ENCODE measurements at regions not wholly inside any gene's neighbourhood (a gene's known extent, or its start where the extent isn't known, plus 50 kb on each side); places are given as distances from the start of the nearest gene placed in this dataset.

DNA sequence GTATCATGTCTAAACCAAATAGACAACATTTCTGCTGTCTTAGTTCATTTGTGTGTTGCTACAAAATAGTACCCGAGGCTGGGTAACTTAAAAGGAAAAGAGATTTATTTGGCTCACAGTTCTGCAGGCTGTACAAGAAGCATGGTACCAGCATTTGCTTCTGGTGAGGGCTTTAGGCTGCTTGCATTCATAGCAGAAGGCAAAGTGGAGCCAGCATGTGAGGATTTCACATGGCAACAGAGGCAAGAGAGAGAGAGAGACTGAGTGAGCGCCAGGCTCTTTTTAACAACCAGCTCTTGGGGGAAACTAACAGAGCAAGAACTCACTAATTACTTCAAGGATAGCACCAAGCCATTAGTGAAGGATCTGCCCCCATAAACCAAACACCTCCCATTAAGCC is 271.4 kb upstream of the SRRM4 start:
- DNase-seq = no peak
- Histone ChIP-seq H3K27me3 (no peaks in the 10 kb centered on the region), H3K36me3 (no peaks in the 10 kb centered on the region), H3K9me3 (no peaks in the 10 kb centered on the region), H3K4me3 (no peak overlapping the region)

DNA sequence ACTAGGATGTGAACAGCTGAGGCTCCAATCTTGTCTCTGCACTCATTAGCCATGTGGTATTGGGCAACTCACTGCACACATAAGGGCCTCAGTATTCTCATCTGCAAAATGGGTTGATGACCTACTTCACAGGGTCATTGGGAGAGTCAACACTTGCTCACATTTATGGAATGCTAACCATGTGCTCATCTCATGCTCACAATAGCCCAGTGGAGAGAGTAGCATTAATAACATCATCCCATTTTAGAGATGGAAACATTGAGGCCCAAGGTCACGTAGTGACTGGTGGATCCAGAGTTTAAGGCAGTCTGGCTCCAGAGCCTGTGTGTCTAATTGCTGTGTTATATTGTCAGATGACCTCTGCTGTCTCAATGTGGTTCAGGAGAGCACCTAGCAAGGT is 270.2 kb upstream of the SRRM4 start:
- Histone ChIP-seq H3K27me3 (no peaks in the 10 kb centered on the region), H3K4me3 (no peak overlapping the region), H3K36me3 (no peaks in the 10 kb centered on the region), H3K9me3 (no peaks in the 10 kb centered on the region)
- no peak for DNase-seq

DNA sequence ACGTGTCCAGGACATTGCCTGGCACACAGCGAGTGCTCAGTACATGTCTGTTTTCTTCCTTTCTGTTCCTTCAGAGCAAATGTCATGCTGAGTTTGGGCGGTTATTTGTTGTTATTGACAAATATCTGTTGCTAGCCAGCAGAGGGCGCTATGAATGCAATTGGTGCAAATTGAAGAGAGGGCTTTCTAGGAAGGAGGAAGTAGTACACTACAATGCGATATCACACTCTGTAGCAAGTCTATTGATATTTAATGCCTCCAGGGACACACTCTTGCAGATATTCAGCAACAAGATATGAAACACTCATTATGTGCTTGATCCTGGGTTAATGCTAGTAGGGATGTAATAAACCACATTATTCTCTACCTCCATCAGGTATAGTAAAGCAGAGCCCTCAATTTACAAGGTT is 267.3 kb upstream of the SRRM4 start:
- Histone ChIP-seq H3K27me3 (no peaks in the 10 kb centered on the region), H3K36me3 (no peaks in the 10 kb centered on the region), H3K4me3 (no peak overlapping the region), H3K9me3 (no peaks in the 10 kb centered on the region)
- DNase-seq = peak; percentile 7

DNA sequence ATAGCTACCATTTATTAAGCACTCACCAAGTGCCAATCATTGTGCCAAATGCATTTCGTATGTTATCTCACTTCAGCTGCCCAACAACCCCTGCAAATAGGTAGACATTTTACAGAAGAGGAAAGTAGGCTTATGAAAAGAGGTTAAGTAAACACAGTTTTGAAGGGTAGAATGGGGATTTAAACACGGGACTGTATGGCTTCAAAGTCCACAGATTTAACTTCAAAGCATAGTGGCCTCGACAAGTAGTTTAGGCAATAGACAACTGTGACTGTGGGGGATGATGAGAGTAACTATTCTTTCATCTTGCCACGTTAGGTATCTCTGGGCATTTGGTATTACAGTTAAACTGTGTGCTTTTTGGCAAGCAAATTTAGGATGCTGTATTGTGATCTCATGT is 266.8 kb upstream of the SRRM4 start:
- Histone ChIP-seq H3K9me3 (no peaks in the 10 kb centered on the region), H3K27me3 (no peaks in the 10 kb centered on the region), H3K4me3 (no peak overlapping the region), H3K36me3 (no peaks in the 10 kb centered on the region)
- no peak for DNase-seq

DNA sequence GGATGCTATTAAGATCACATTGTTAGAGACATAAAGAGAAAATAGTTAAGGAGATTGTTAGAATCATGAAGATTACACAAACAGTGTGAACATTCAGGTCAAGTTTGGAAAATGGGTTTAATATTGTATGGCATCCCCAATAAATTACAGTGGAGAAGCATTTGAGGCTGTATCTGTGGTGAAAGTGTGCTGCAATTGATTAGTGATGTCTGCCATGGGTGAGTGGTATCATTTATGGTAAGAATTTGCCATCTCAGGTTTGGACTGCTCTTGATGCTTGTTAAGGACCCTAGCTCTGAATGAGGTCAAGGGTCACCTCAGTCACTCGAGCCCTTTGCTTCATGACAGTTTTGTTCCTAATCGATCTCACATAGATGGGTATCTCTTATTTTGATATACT is 265.7 kb upstream of the SRRM4 start:
- DNase-seq = no peak
- Histone ChIP-seq H3K4me3 (no peak overlapping the region), H3K36me3 (no peaks in the 10 kb centered on the region), H3K27me3 (no peaks in the 10 kb centered on the region), H3K9me3 (no peaks in the 10 kb centered on the region)

DNA sequence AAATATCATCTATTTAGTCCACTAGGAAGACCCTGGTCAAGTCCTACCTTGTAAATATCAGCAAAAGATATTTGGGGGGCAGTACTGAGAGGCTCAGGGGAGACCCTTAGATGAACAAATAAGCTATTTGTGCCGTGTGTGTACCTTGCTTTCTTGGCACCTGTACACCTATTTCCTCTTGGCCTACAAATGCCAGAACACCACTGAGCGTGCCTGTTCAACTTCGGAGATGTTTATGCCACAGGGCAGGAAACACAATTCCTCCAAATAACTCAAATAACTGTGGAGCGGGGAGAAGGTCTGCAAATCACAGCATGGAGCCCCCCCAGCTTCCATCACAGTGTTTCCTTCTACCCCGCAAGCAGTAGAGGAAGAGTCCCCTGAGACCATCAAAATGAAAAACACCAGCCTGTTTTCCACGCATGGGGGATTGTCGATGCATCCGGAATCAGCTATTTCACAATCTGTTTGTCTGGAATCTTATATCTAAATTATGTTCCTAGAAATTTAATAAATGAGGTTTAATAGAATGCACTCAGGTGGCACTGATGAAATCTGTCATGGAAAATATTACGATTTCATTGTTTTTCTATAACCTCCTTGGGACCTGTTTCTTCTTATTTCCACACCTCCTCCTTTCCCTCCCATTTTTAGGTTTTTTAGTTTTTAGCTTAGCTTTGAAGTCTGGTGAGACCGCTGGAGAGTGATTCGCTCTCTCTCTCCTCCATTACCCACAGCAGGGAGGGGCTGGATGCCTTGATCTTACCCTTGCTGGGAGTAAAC is 254.0 kb upstream of the SRRM4 start:
- Histone ChIP-seq H3K27me3 (no peaks in the 10 kb centered on the region), H3K4me3 (no peak overlapping the region), H3K9me3 (no peaks in the 10 kb centered on the region), H3K36me3 (no peaks in the 10 kb centered on the region)
- DNase-seq = no peak

DNA sequence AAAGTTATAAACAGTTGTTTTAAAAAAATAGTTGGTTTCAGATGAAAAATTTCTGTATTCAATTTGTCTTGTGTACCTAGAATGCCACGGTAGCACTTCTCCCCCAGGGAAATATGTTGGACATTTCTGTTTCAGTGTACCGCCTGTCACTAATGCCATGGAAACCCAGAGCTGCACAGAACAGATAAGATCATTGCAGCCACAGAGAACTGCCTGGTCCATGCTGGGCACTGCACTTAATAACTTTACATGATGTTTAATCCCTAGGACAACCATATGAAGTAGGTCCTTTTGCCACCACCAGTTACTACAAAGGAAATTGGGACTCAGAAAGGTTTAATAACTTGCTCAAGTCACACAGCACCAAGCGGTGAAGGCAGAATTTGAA is 253.4 kb upstream of the SRRM4 start:
- Histone ChIP-seq H3K36me3 (no peaks in the 10 kb centered on the region), H3K27me3 (no peaks in the 10 kb centered on the region), H3K9me3 (no peaks in the 10 kb centered on the region), H3K4me3 (no peak overlapping the region)
- no peak for DNase-seq

DNA sequence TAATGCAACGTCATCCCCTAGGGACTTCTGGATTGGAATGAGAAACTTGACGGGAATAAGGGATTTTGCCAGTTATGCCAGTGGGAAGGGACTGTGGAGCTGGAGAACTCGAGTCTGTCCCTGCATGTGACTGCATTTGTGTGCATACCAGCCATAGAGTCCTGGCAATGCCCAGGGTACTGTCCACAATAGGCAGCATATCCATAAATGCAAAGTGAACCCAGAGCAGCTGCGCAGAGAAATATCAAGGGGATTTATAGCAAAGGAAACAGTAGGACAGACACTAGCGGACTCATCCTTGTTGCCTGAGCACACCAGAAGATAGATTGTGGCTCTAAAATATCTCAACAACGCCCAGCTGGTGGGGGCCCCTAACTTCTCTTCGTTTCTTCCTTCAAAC is 247.1 kb upstream of the SRRM4 start:
- no peak for DNase-seq
- no peaks in the 10 kb centered on the region for H3K36me3 ChIP-seq
- H3K9me3 ChIP-seq = no peaks in the 10 kb centered on the region

DNA sequence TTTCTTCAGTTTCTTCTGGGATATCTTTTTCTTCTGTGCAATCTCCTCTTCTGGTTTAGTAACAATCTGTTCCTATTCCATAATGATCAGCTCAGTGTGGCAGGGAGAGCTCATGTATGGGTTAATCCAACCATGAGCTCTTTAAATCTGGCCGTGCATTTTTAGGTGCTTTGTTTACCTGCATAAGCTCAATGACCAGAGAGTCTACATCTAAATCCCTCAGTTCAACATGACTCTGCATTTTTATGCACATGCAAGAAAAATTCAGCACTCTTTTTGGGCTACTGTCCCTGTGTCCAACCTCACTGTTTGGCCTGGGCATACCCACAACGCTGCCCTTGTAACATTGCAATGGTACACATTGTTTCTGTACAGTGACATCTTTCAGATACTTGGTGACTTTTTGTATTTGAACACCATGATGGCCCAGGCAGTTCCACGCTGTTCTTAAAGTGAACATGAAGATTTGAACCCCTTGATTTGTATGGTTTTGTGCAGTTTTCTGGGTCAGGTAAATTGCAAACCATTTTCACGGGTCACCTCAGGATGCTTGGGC is 243.3 kb upstream of the SRRM4 start:
- Histone ChIP-seq H3K9me3 (no peaks in the 10 kb centered on the region), H3K4me3 (no peak overlapping the region), H3K27me3 (no peaks in the 10 kb centered on the region), H3K36me3 (no peaks in the 10 kb centered on the region)
- no peak for DNase-seq

More for the DNA sequence above, 247.1 kb upstream of the SRRM4 start:
- H3K4me3 ChIP-seq = no peak overlapping the region
- no peaks in the 10 kb centered on the region for H3K27me3 ChIP-seq

DNA sequence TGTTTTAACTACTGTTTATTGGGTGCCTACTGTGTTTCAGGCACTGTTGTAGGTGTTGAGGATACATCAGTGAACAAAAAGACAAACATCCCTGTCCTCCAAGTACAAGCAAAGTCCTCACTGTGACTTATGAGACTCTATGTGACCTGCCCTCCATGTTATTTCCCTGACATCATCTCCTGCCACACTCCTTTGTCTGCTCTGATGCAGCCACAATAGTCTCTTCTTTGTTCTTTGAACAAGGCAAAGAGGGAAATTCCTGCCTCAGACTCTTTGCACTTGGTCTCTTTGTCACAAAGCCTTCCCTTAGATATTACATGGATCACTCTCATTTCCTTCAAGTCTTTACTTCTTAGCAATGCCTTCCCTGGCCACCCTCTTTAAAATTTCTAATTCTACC is 240.1 kb upstream of the SRRM4 start:
- H3K9me3 ChIP-seq = no peaks in the 10 kb centered on the region
- H3K4me3 ChIP-seq = no peak overlapping the region
- no peak for DNase-seq
- H3K36me3 ChIP-seq = no peaks in the 10 kb centered on the region
- no peaks in the 10 kb centered on the region for H3K27me3 ChIP-seq

DNA sequence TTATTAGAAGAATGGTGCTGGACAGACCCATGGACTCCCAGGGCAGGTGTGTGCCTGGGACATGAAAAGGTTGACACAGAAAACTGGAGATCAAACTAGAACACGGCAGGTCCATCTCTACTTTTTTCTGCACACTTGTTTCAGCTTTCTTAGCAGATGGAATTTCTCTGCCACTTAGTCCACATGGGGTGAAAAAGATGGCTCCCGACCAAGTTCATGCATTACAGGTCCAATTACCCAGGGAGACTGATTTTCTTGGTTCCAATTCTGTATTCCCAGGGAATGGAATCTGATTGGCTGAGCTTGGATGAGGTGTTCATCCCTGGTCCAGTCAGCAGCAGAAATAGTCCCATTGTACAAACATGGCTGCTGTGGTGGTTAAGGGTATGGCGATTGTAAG is 238.9 kb upstream of the SRRM4 start:
- DNase-seq = no peak
- no peaks in the 10 kb centered on the region for H3K36me3 ChIP-seq

DNA sequence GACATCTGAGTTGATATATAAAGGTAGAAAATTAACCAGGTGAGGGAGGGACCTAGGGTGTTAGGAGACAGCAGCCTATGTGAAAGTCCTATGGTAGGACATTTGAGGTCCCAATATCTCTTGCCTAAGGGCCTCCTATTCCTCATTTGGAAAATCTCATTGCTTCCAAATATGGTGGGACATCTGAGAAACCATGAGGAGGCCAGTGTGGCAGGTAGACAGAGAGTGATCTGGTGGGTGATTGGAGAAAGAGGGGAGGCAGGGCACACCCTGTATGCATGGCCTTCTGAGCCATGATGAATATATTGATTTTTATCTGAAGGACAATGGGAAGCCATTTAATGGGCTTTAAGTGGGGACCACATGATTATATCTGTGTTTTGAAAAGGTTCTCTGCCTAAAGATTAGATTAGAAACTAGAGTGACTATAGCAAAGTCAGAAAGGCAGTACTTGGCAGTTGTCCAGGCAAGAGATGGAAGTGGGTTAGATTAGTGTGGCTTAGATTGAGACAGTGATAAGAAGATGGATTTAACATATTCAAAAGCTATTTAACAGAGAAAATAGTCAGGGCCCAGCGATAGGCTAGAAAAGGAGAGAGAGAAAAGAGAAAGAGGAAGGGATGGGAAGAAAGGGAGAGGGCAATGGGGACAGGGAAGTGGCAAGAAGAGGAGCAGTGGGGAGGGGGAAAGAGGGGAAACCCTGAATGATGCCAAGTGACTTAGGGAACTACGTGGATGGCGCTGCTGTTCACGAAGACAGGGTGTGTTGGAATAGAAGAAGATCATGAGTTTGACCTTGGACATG is 237.2 kb upstream of the SRRM4 start:
- Histone ChIP-seq H3K9me3 (no peaks in the 10 kb centered on the region), H3K4me3 (no peak overlapping the region), H3K36me3 (no peaks in the 10 kb centered on the region), H3K27me3 (no peaks in the 10 kb centered on the region)
- DNase-seq = no peak

More for the DNA sequence above, 238.9 kb upstream of the SRRM4 start:
- H3K27me3 ChIP-seq = no peaks in the 10 kb centered on the region
- H3K9me3 ChIP-seq = no peaks in the 10 kb centered on the region
- no peak overlapping the region for H3K4me3 ChIP-seq

DNA sequence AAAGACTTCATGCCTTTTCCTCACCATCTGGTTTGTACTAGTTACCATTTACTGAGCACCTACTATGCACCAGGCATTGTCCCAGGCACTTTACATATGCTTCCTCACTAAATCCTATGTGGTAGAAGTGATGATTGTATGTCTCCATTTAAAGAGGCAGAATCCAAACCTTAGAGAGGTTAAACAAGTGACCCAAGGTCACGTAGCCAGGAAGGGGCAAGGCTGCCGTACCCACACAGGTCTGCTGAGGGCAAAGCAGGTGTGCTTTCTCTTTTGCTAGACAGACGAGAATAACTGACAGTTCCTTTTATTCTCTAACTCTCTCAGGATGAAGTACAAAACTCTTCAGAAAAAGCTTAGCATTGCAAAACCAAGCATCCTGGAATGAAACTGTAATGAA is 235.2 kb upstream of the SRRM4 start:
- no peak for DNase-seq
- no peaks in the 10 kb centered on the region for H3K27me3 ChIP-seq
- no peaks in the 10 kb centered on the region for H3K36me3 ChIP-seq
- H3K9me3 ChIP-seq = no peaks in the 10 kb centered on the region
- no peak overlapping the region for H3K4me3 ChIP-seq

DNA sequence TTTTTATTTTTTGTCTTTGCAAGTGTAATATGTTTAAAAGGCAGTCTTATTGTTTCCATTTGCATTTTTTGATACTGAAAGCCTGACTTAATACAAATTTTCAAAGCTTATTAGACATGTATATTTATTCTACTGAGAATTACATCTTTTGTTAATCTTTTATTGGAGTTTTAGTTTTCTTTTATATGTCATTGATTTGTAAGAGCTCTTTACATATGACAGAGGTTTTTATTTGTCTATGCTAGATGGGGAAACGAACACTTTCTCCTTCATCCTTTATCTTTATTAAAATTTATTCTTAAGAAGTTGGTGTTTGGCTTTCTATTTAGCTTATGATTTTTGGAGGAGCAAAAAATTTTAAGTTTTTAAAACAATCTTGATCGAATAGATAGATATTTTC is 234.4 kb upstream of the SRRM4 start:
- DNase-seq = no peak
- H3K27me3 ChIP-seq = no peaks in the 10 kb centered on the region
- H3K9me3 ChIP-seq = no peaks in the 10 kb centered on the region
- no peak overlapping the region for H3K4me3 ChIP-seq
- H3K36me3 ChIP-seq = no peaks in the 10 kb centered on the region

DNA sequence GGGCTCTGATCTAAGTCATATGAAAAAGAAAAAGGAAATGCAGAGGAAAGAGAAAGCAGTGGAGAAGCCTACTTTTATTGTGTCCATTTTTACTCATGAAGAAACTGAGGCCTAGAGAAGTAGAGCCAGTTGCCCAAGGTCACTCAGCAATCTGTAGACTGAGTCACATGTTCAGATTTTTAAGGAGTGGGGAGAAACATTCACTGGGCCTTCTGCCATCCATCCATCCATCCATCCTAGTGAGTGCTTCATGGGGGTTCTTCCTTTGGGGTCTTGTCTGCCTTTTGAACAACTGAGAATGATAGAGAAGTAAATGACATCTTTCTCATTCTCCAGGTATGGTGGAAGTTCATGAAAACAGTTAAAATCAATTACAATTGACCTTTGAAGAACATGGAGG is 233.6 kb upstream of the SRRM4 start:
- no peaks in the 10 kb centered on the region for H3K36me3 ChIP-seq
- no peak overlapping the region for H3K4me3 ChIP-seq
- DNase-seq = no peak
- no peaks in the 10 kb centered on the region for H3K9me3 ChIP-seq
- H3K27me3 ChIP-seq = no peaks in the 10 kb centered on the region

DNA sequence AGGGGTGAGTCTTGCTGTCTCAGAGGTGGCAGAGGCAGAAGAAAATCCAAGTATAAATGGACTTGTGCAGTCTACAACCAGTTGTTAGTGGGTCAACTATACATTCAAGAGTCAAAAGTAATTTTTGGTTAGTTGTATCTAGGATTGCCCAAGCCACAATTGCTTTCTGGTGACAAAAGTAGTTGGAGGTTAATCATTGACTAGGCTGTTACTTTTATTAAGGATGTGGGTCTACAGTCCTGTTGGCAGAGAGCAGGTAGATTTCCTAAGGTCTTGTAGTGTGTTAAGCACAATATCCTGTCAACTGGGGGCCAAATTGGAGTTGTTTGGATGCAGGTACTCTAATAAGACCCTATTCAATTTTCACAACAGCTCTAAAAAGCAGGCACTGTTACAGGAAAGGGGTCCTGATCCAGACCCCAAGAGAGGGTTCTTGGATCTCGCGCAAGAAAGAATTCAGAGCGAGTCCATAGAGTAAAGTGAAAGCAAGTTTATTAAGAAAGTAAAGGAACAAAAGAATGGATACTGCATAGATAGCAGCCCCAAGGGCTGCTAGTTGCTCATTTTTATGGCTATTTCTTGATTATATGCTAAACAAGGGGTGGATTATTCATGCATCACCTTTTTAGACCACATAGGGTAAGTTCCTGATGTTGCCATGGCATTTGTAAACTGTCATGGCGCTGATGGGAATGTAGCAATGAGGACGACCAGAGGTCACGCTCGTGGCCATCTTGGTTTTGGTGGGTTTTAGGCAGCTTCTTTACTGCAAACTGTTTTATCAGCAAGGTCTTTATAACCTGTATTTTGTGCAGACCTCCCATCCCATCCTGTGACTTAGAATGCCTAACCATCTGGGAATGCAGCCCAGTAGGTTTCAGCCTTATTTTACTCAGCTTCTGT is 232.6 kb upstream of the SRRM4 start:
- no peaks in the 10 kb centered on the region for H3K9me3 ChIP-seq
- H3K4me3 ChIP-seq = no peak overlapping the region
- no peaks in the 10 kb centered on the region for H3K27me3 ChIP-seq
- H3K36me3 ChIP-seq = no peaks in the 10 kb centered on the region
- DNase-seq = no peak

DNA sequence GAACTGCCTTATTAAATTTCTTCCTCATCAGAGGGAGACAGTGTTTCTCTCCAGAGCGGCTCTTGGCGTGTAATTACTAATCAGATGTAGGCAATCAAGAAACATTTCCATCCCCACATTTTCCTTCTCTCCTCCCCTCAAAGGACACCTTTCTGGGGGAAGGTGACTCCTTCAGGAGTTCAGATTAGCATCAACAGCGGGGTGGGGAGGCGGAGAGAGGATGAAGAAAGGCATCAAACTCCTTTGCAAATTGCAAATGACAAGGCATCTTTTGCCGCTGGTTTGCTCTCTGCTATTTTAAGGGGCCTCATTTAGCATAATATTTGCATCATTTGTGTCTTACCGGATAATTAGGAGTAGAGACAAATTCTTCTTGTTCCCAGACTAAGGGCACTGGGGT is 231.7 kb upstream of the SRRM4 start:
- no peaks in the 10 kb centered on the region for H3K36me3 ChIP-seq
- no peak overlapping the region for H3K4me3 ChIP-seq

More for the DNA sequence above, 231.7 kb upstream of the SRRM4 start:
- DNase-seq = no peak
- Histone ChIP-seq H3K9me3 (no peaks in the 10 kb centered on the region), H3K27me3 (no peaks in the 10 kb centered on the region)
